Liver (tissue), 7 donors: ENCODE measurements at regions not wholly inside any gene's neighbourhood (a gene's known extent, or its start where the extent isn't known, plus 50 kb on each side); places are given as distances from the start of the nearest gene placed in this dataset.
A peak's percentile ranks its signal among the peaks of the same experiment; 100 is the strongest.

Experiments used
- DNase-seq: peaks from one replicate; pipeline ENCODE4 v3.0.0-alpha.2; 2017; ENCODE audit warnings: low spot score
- H3K27ac ChIP-seq, 2 donors: one replicate each; pipeline ENCODE4 v1.7.0; 2013; ENCODE audit warnings: inconsistent platforms in 2 of 2, low read length in 2 of 2, control low read depth in 1 of 2, low read depth in 1 of 2, mild to moderate bottlenecking in 1 of 2
- H3K27me3 ChIP-seq, 4 donors: one replicate each; pipeline versions ENCODE4 v1.6.1 to v1.7.0; 2013; ENCODE audit warnings: low read length in 3 of 4, inconsistent platforms in 1 of 4, mild to moderate bottlenecking in 1 of 4, moderate library complexity in 1 of 4; ENCODE audit not compliant: control insufficient read depth in 4 of 4, insufficient read depth in 4 of 4
- H3K36me3 ChIP-seq, 4 donors: one replicate each; pipeline versions ENCODE4 v1.6.1 to v1.7.0; 2013; ENCODE audit warnings: low read length in 3 of 4, mild to moderate bottlenecking in 3 of 4, low read depth in 1 of 4, moderate library complexity in 1 of 4; ENCODE audit not compliant: control insufficient read depth in 4 of 4, insufficient read depth in 3 of 4
- H3K4me1 ChIP-seq, 4 donors: one replicate each; pipeline versions ENCODE4 v1.6.1 to v1.7.0; 2013; ENCODE audit warnings: low read length in 3 of 4, mild to moderate bottlenecking in 3 of 4, moderate library complexity in 1 of 4; ENCODE audit not compliant: control insufficient read depth in 4 of 4, insufficient read depth in 4 of 4
- H3K4me3 ChIP-seq, 3 donors: one replicate each; pipeline versions ENCODE4 v1.6.1 to v1.7.0; 2013; ENCODE audit warnings: low read length in 3 of 3, control low read depth in 1 of 3, low read depth in 1 of 3, mild to moderate bottlenecking in 1 of 3
- H3K9ac ChIP-seq, 2 donors: one replicate each; pipeline ENCODE4 v1.7.0; 2013; ENCODE audit warnings: low read length in 2 of 2, mild to moderate bottlenecking in 2 of 2, moderate library complexity in 2 of 2, control low read depth in 1 of 2, low read depth in 1 of 2
- H3K9me3 ChIP-seq, 4 donors: one replicate each; pipeline versions ENCODE4 v1.6.1 to v1.7.0; 2013; ENCODE audit warnings: low read length in 3 of 4; ENCODE audit not compliant: control insufficient read depth in 4 of 4
- EGR1 ChIP-seq, 2 donors: IDR thresholded peaks; 2 replicates each; pipeline ENCODE4 v1.6.1; 2016 to 2018; ENCODE audit warnings: antibody characterized with exemption in 2 of 2, low read depth in 2 of 2
- FOXA1 ChIP-seq: IDR thresholded peaks from 2 replicates; pipeline ENCODE4 v1.6.1; 2016; ENCODE audit warnings: antibody characterized with exemption
- FOXA2 ChIP-seq: IDR thresholded peaks from 2 replicates; pipeline ENCODE4 v1.6.1; 2016; ENCODE audit warnings: antibody characterized with exemption
- HNF4A ChIP-seq, 2 donors: conservative IDR thresholded peaks; 2 replicates each; pipeline ENCODE4 v1.6.1; 2016; ENCODE audit warnings: antibody characterized with exemption in 2 of 2, mild to moderate bottlenecking in 2 of 2
- HNF4G ChIP-seq: IDR thresholded peaks from 2 replicates; pipeline ENCODE4 v1.6.1; 2016; ENCODE audit warnings: antibody characterized with exemption
- JUND ChIP-seq, 2 donors: IDR thresholded peaks; 2 replicates each; pipeline ENCODE4 v1.6.1; 2016; ENCODE audit warnings: antibody characterized with exemption in 2 of 2
- MAX ChIP-seq: IDR thresholded peaks from 2 replicates; pipeline ENCODE4 v1.6.1; 2016; ENCODE audit warnings: antibody characterized with exemption
- RAD21 ChIP-seq, 2 donors: IDR thresholded peaks; 2 replicates each; pipeline ENCODE4 v1.6.1; 2016; ENCODE audit warnings: antibody characterized with exemption in 2 of 2, mild to moderate bottlenecking in 2 of 2
- REST ChIP-seq: IDR thresholded peaks from 2 replicates; pipeline ENCODE4 v1.6.1; 2016; ENCODE audit warnings: antibody characterized with exemption, mild to moderate bottlenecking
- RXRA ChIP-seq, 2 donors: IDR thresholded peaks; 2 replicates each; pipeline ENCODE4 v1.6.1; 2017 to 2018; ENCODE audit warnings: antibody characterized with exemption in 2 of 2, mild to moderate bottlenecking in 1 of 2
- SP1 ChIP-seq: IDR thresholded peaks from 2 replicates; pipeline ENCODE4 v1.6.1; 2018; ENCODE audit warnings: antibody characterized with exemption, mild to moderate bottlenecking
- TAF1 ChIP-seq: conservative IDR thresholded peaks from 2 replicates; pipeline ENCODE4 v1.6.1; 2016; ENCODE audit warnings: antibody characterized with exemption, mild to moderate bottlenecking
- YY1 ChIP-seq: IDR thresholded peaks from 2 replicates; pipeline ENCODE4 v1.6.1; 2016; ENCODE audit warnings: antibody characterized with exemption, mild to moderate bottlenecking
- ZBTB33 ChIP-seq: IDR thresholded peaks from 2 replicates; pipeline ENCODE4 v1.6.1; 2016; ENCODE audit warnings: antibody characterized with exemption
- WGBS: extraction: QIAGEN DNeasy Blood & Tissue Kit; methylation state at CpG from one replicate; pipeline ENCODE4 v1.1.7; 2013; 5-methylcytosine and 5-hydroxymethylcytosine counted together
- donor health status: healthy.
- donor health status: healthy.
- donor health status: healthy.
- donor health status: healthy.

GRCh38 chr20:56072165-56072564 lies 66.8 kb upstream of the CBLN4 start:
- no peak overlapping the region for H3K4me3 ChIP-seq
- H3K4me1 ChIP-seq: peaks cover 0 to 15% (median 8%) of the 10 kb centered on the region in 4 donors
- no peak for DNase-seq
- TF ChIP-seq JUND (IDR thresholded peaks at IDR 0.05) (no peak), SP1 (peak; percentile 54), HNF4A (conservative IDR thresholded peaks at IDR 0.05) (peak; percentile 89 to 91), YY1 (peak; percentile 67), RXRA (IDR thresholded peaks at IDR 0.05) (peak in 1 of 2 donors; percentile 52), ZBTB33 (peak; percentile 13), REST (peak; percentile 23), HNF4G (peak; percentile 60), RAD21 (IDR thresholded peaks at IDR 0.05) (peak in 1 of 2 donors; percentile 24), MAX (no peak), FOXA2 (peak; percentile 35)
- no peaks in the 10 kb centered on the region for H3K9me3 ChIP-seq
- no peaks in the 10 kb centered on the region for H3K27me3 ChIP-seq
- H3K36me3 ChIP-seq: no peaks in the 10 kb centered on the region
- WGBS: 25% methylated on average over 1 of the region's 1 CpG
- H3K27ac ChIP-seq: no peak overlapping the region
- H3K9ac ChIP-seq: no peak overlapping the region

- Histone ChIP-seq H3K9ac (no peak overlapping the region), H3K36me3 (no peaks in the 10 kb centered on the region), H3K9me3 (no peaks in the 10 kb centered on the region), H3K4me3 (no peak overlapping the region), H3K27me3 (no peaks in the 10 kb centered on the region), H3K27ac (no peak overlapping the region), H3K4me1 (no peaks in the 10 kb centered on the region)
- 64% methylated on average over 4 of the region's 4 CpGs for WGBS
- TF ChIP-seq RAD21 (IDR thresholded peaks at IDR 0.05) (no peak), TAF1 (no peak), FOXA1 (no peak), MAX (no peak), HNF4G (no peak), YY1 (no peak), HNF4A (conservative IDR thresholded peaks at IDR 0.05) (no peak), JUND (IDR thresholded peaks at IDR 0.05) (no peak), SP1 (no peak), FOXA2 (no peak), EGR1 (IDR thresholded peaks at IDR 0.05; ENCODE audit: low read depth in 2 of 2) (no peak), REST (no peak), ZBTB33 (no peak), RXRA (IDR thresholded peaks at IDR 0.05) (no peak)
- DNase-seq: no peak
These were observed 83.1 kb upstream of the CBLN4 start for GRCh38 chr20:56088375-56088774.
